ENCODE measurements at regions not wholly inside any gene's neighbourhood (a gene's known extent, or its start where the extent isn't known, plus 50 kb on each side); places are given as distances from the start of the nearest gene placed in this dataset.

- no peak for TF ChIP-seq POLR2AphosphoS5 (IDR thresholded peaks at IDR 0.05; ENCODE audit: low read depth)
- TF ChIP-seq GABPA (IDR thresholded peaks at IDR 0.05; ENCODE audit: low read depth): no peak
- TF ChIP-seq, protein P1, sequence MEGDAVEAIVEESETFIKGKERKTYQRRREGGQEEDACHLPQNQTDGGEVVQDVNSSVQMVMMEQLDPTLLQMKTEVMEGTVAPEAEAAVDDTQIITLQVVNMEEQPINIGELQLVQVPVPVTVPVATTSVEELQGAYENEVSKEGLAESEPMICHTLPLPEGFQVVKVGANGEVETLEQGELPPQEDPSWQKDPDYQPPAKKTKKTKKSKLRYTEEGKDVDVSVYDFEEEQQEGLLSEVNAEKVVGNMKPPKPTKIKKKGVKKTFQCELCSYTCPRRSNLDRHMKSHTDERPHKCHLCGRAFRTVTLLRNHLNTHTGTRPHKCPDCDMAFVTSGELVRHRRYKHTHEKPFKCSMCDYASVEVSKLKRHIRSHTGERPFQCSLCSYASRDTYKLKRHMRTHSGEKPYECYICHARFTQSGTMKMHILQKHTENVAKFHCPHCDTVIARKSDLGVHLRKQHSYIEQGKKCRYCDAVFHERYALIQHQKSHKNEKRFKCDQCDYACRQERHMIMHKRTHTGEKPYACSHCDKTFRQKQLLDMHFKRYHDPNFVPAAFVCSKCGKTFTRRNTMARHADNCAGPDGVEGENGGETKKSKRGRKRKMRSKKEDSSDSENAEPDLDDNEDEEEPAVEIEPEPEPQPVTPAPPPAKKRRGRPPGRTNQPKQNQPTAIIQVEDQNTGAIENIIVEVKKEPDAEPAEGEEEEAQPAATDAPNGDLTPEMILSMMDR (IDR thresholded peaks at IDR 0.05; ENCODE audit: insufficient read depth, low read length): no peak
- TF ChIP-seq, protein P2, sequence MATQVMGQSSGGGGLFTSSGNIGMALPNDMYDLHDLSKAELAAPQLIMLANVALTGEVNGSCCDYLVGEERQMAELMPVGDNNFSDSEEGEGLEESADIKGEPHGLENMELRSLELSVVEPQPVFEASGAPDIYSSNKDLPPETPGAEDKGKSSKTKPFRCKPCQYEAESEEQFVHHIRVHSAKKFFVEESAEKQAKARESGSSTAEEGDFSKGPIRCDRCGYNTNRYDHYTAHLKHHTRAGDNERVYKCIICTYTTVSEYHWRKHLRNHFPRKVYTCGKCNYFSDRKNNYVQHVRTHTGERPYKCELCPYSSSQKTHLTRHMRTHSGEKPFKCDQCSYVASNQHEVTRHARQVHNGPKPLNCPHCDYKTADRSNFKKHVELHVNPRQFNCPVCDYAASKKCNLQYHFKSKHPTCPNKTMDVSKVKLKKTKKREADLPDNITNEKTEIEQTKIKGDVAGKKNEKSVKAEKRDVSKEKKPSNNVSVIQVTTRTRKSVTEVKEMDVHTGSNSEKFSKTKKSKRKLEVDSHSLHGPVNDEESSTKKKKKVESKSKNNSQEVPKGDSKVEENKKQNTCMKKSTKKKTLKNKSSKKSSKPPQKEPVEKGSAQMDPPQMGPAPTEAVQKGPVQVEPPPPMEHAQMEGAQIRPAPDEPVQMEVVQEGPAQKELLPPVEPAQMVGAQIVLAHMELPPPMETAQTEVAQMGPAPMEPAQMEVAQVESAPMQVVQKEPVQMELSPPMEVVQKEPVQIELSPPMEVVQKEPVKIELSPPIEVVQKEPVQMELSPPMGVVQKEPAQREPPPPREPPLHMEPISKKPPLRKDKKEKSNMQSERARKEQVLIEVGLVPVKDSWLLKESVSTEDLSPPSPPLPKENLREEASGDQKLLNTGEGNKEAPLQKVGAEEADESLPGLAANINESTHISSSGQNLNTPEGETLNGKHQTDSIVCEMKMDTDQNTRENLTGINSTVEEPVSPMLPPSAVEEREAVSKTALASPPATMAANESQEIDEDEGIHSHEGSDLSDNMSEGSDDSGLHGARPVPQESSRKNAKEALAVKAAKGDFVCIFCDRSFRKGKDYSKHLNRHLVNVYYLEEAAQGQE (IDR thresholded peaks at IDR 0.05; ENCODE audit: insufficient replicate concordance, low read depth): no peak
- TF ChIP-seq SPI1 (IDR thresholded peaks at IDR 0.05; ENCODE audit: borderline replicate concordance, low read depth): no peak
- no peaks in the 10 kb centered on the region for H3K27me3 ChIP-seq (ENCODE audit: insufficient read depth, poor library complexity, severe bottlenecking)
- H3K4me3 ChIP-seq (replicated peaks; ENCODE audit: insufficient read depth, low read length): no peak overlapping the region
- DNase-seq (ENCODE audit: low read depth in 1 of 2, low spot score in 1 of 2): no peak
- H3K27ac ChIP-seq (replicated peaks): no peak overlapping the region
Observed at GRCh38 chr11:130699561-130699960, 216.7 kb downstream of the SNX19 start.

DNA sequence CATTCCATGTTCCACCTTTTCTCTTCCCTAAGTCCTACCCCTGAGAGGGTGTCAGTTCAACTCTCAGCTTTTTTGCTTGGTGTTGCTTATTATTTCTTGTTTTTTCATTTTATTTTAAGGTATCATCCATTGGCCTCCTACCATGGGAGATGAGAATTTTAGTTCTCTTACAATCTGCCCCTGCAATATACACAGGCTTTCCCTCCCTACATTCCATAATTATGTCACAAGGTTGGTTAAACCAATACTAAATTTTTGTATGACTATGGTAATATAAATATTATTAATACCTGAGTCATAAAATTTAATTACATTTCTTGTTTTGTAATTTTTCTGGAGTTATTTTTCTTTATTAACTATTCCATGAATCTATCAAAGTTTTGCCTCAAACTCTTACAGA is 216.2 kb downstream of the SNX19 start:
- TF ChIP-seq, protein P2 (IDR thresholded peaks at IDR 0.05; ENCODE audit: insufficient replicate concordance, low read depth): no peak
- TF ChIP-seq, protein P1 (IDR thresholded peaks at IDR 0.05; ENCODE audit: insufficient read depth, low read length): no peak
- TF ChIP-seq POLR2AphosphoS5 (IDR thresholded peaks at IDR 0.05; ENCODE audit: low read depth) (no peak), SPI1 (IDR thresholded peaks at IDR 0.05; ENCODE audit: borderline replicate concordance, low read depth) (no peak), GABPA (IDR thresholded peaks at IDR 0.05; ENCODE audit: low read depth) (no peak)
- DNase-seq (ENCODE audit: low read depth in 1 of 2, low spot score in 1 of 2): no peak
- no peak overlapping the region for H3K4me3 ChIP-seq (replicated peaks; ENCODE audit: insufficient read depth, low read length)
- no peaks in the 10 kb centered on the region for H3K27me3 ChIP-seq (ENCODE audit: insufficient read depth, poor library complexity, severe bottlenecking)
- H3K27ac ChIP-seq (replicated peaks): no peak overlapping the region

DNA sequence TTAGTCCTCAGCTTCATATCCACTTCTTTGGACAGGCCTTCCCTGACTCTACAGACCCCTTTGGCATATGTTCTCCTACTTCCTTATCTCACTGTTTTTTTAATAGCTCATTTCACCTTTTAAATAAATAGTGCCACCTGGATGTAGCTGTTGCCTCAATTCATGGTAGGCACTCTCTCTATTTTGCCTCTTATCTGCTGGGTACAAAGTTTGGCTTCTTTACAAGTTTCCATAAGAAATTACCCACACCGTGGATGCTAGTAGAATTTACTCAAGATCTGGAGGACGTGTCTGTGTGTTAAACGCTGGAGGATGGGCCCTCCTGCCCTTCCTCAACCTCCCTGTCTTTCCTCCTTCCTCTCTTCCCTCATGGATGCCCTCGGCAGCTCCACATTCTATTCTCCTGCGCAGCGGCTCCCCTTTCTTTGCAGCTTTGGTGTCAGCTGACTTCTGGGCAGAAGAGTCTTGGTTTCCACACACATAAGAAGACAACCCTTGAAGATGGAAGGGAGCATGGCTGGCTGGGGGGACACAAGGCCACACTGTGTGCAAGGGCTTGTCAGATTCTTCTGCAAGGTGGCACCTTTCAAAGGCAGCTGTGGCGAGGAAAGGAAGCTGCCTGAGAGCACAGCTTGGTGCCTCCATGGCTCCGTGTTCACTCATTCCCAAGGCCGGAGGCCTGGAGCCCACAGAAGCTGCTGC is 212.6 kb downstream of the SNX19 start:
- Histone ChIP-seq H3K27ac (replicated peaks) (no peak overlapping the region), H3K27me3 (ENCODE audit: insufficient read depth, poor library complexity, severe bottlenecking) (no peaks in the 10 kb centered on the region), H3K4me3 (replicated peaks; ENCODE audit: insufficient read depth, low read length) (no peak overlapping the region)
- DNase-seq (ENCODE audit: low read depth in 1 of 2, low spot score in 1 of 2): no peak
- TF ChIP-seq, protein P1 (IDR thresholded peaks at IDR 0.05; ENCODE audit: insufficient read depth, low read length): no peak
- no peak for TF ChIP-seq POLR2AphosphoS5 (IDR thresholded peaks at IDR 0.05; ENCODE audit: low read depth)
